ENCODE measurements at regions not wholly inside any gene's neighbourhood (a gene's known extent, or its start where the extent isn't known, plus 50 kb on each side); places are given as distances from the start of the nearest gene placed in this dataset.

GRCh38 chr6:168817558-168818159, 376.7 kb downstream of the SMOC2 start:
- H3K4me1 Mint-ChIP-seq (ENCODE audit: low read depth, unreplicated experiment): no peaks in the 10 kb centered on the region
- no peaks in the 10 kb centered on the region for H3K36me3 Mint-ChIP-seq (ENCODE audit: unreplicated experiment)
- no peaks in the 10 kb centered on the region for H3K27me3 Mint-ChIP-seq (ENCODE audit: unreplicated experiment)
- H3K9me3 Mint-ChIP-seq (ENCODE audit: unreplicated experiment): peaks cover 1% of the 10 kb centered on the region
- no peak for DNase-seq
- TF ChIP-seq, protein P1, sequence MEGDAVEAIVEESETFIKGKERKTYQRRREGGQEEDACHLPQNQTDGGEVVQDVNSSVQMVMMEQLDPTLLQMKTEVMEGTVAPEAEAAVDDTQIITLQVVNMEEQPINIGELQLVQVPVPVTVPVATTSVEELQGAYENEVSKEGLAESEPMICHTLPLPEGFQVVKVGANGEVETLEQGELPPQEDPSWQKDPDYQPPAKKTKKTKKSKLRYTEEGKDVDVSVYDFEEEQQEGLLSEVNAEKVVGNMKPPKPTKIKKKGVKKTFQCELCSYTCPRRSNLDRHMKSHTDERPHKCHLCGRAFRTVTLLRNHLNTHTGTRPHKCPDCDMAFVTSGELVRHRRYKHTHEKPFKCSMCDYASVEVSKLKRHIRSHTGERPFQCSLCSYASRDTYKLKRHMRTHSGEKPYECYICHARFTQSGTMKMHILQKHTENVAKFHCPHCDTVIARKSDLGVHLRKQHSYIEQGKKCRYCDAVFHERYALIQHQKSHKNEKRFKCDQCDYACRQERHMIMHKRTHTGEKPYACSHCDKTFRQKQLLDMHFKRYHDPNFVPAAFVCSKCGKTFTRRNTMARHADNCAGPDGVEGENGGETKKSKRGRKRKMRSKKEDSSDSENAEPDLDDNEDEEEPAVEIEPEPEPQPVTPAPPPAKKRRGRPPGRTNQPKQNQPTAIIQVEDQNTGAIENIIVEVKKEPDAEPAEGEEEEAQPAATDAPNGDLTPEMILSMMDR (IDR thresholded peaks at IDR 0.05; ENCODE audit: partially characterized antibody, unreplicated experiment): no peak
- H3K27ac Mint-ChIP-seq (ENCODE audit: unreplicated experiment): no peak overlapping the region
- no peak overlapping the region for H3K4me3 Mint-ChIP-seq (ENCODE audit: unreplicated experiment)

DNA sequence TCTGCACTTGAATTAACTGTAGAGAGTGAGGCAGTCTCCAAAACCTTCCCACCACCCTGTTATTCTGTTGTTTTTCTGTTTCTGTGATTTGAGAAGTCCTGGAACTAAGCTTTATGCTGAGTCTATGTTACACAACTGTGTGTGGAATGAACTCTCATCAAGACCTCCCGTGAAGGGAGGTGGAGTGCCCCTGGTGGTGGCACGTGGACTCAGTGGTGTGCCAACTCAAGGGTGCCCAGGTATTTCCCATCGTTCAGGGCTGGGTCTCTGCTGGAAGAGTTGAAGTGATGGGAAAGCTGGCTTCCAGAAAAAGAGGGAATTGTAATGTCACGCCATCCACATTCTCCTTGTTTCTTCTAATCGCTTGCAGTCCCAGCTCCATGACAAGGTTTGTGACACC, 374.2 kb downstream of the SMOC2 start:
- Mint-ChIP-seq H3K9me3 (ENCODE audit: unreplicated experiment) (peaks cover 1% of the 10 kb centered on the region), H3K36me3 (ENCODE audit: unreplicated experiment) (no peaks in the 10 kb centered on the region), H3K27ac (ENCODE audit: unreplicated experiment) (no peak overlapping the region), H3K4me1 (ENCODE audit: low read depth, unreplicated experiment) (no peaks in the 10 kb centered on the region), H3K4me3 (ENCODE audit: unreplicated experiment) (no peak overlapping the region), H3K27me3 (ENCODE audit: unreplicated experiment) (no peaks in the 10 kb centered on the region)
- DNase-seq: no peak
- TF ChIP-seq, protein P1 (IDR thresholded peaks at IDR 0.05; ENCODE audit: partially characterized antibody, unreplicated experiment): peak; percentile 42

- peaks cover 6% of the 10 kb centered on the region for H3K36me3 Mint-ChIP-seq (ENCODE audit: unreplicated experiment)
- H3K4me3 Mint-ChIP-seq (ENCODE audit: unreplicated experiment): no peak overlapping the region
- no peak for DNase-seq
- peaks cover 3% of the 10 kb centered on the region for H3K9me3 Mint-ChIP-seq (ENCODE audit: unreplicated experiment)
- H3K27ac Mint-ChIP-seq (ENCODE audit: unreplicated experiment): no peak overlapping the region
- H3K4me1 Mint-ChIP-seq (ENCODE audit: low read depth, unreplicated experiment): no peaks in the 10 kb centered on the region
- TF ChIP-seq, protein P1 (IDR thresholded peaks at IDR 0.05; ENCODE audit: partially characterized antibody, unreplicated experiment): no peak
- no peaks in the 10 kb centered on the region for H3K27me3 Mint-ChIP-seq (ENCODE audit: unreplicated experiment)
These were observed 367.2 kb downstream of the SMOC2 start for GRCh38 chr6:168808232-168808631.

DNA sequence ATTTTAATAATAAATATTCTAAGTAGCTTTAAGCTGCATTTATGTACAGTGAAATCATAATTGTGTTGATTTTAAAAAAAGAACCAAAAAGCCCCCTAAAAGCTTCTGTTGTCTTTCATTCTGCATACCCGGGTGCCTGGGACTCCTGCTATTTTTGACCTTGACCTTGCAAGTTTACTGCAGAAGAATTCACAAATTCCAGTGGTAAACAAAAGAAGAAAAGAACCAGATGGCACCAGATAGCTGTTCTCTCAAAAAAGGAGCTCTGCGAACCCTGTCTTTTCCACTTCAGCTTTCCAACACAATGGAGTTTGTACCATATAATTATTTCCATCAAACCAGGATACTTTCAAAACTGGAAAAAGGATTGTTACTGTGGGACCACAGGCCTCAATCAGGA, 363.3 kb downstream of the SMOC2 start:
- no peak overlapping the region for H3K27ac Mint-ChIP-seq (ENCODE audit: unreplicated experiment)
- no peaks in the 10 kb centered on the region for H3K27me3 Mint-ChIP-seq (ENCODE audit: unreplicated experiment)
- H3K9me3 Mint-ChIP-seq (ENCODE audit: unreplicated experiment): peaks cover 3% of the 10 kb centered on the region
- peaks cover 6% of the 10 kb centered on the region for H3K36me3 Mint-ChIP-seq (ENCODE audit: unreplicated experiment)
- TF ChIP-seq, protein P1 (IDR thresholded peaks at IDR 0.05; ENCODE audit: partially characterized antibody, unreplicated experiment): no peak
- no peaks in the 10 kb centered on the region for H3K4me1 Mint-ChIP-seq (ENCODE audit: low read depth, unreplicated experiment)
- DNase-seq: no peak
- H3K4me3 Mint-ChIP-seq (ENCODE audit: unreplicated experiment): no peak overlapping the region

- TF ChIP-seq, protein P1 (IDR thresholded peaks at IDR 0.05; ENCODE audit: partially characterized antibody, unreplicated experiment): no peak
- H3K27me3 Mint-ChIP-seq (ENCODE audit: unreplicated experiment): no peaks in the 10 kb centered on the region
- H3K27ac Mint-ChIP-seq (ENCODE audit: unreplicated experiment): no peak overlapping the region
- no peak for DNase-seq
- no peaks in the 10 kb centered on the region for H3K4me1 Mint-ChIP-seq (ENCODE audit: low read depth, unreplicated experiment)
- peaks cover 3% of the 10 kb centered on the region for H3K9me3 Mint-ChIP-seq (ENCODE audit: unreplicated experiment)
- H3K36me3 Mint-ChIP-seq (ENCODE audit: unreplicated experiment): peaks cover 6% of the 10 kb centered on the region
- H3K4me3 Mint-ChIP-seq (ENCODE audit: unreplicated experiment): no peak overlapping the region
These were observed 362.9 kb downstream of the SMOC2 start for GRCh38 chr6:168803874-168804273.
